GM12872 (cell line): ENCODE measurements at regions not wholly inside any gene's neighbourhood (a gene's known extent, or its start where the extent isn't known, plus 50 kb on each side); places are given as distances from the start of the nearest gene placed in this dataset.

Experiments used
- CTCF ChIP-seq: IDR thresholded peaks from 3 replicates; pipeline ENCODE4 v1.5.1; 2011; ENCODE audit warnings: low read depth, mild to moderate bottlenecking, low read length, moderate library complexity; ENCODE audit not compliant: insufficient read depth

- no peak for TF ChIP-seq CTCF
Measured at GRCh38 chr6:119757467-119757866, 407.9 kb upstream of the MAN1A1 start.

GRCh38 chr6:119749335-119749734 lies 399.8 kb upstream of the MAN1A1 start:
- no peak for TF ChIP-seq CTCF

GRCh38 chr6:119742188-119742803 lies 392.7 kb upstream of the MAN1A1 start:
- peak; percentile 86 for TF ChIP-seq CTCF

GRCh38 chr6:119739769-119740168 lies 390.2 kb upstream of the MAN1A1 start:
- no peak for TF ChIP-seq CTCF

GRCh38 chr6:119738425-119738824 lies 388.9 kb upstream of the MAN1A1 start:
- TF ChIP-seq CTCF: no peak

GRCh38 chr6:119736296-119737021 lies 386.9 kb upstream of the MAN1A1 start:
- no peak for TF ChIP-seq CTCF

GRCh38 chr6:119735530-119735929 lies 386.0 kb upstream of the MAN1A1 start:
- no peak for TF ChIP-seq CTCF
